ENCODE measurements at regions not wholly inside any gene's neighbourhood (a gene's known extent, or its start where the extent isn't known, plus 50 kb on each side); places are given as distances from the start of the nearest gene placed in this dataset.

- CTCF ChIA-PET = interaction anchor here (1.4 kb wide), 1 partner anchor 310 kb away, joined by 4 read pairs; no protein-coding TSS in a partner anchor
- TF ChIP-seq, protein P1, sequence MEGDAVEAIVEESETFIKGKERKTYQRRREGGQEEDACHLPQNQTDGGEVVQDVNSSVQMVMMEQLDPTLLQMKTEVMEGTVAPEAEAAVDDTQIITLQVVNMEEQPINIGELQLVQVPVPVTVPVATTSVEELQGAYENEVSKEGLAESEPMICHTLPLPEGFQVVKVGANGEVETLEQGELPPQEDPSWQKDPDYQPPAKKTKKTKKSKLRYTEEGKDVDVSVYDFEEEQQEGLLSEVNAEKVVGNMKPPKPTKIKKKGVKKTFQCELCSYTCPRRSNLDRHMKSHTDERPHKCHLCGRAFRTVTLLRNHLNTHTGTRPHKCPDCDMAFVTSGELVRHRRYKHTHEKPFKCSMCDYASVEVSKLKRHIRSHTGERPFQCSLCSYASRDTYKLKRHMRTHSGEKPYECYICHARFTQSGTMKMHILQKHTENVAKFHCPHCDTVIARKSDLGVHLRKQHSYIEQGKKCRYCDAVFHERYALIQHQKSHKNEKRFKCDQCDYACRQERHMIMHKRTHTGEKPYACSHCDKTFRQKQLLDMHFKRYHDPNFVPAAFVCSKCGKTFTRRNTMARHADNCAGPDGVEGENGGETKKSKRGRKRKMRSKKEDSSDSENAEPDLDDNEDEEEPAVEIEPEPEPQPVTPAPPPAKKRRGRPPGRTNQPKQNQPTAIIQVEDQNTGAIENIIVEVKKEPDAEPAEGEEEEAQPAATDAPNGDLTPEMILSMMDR (IDR thresholded peaks at IDR 0.05; ENCODE audit: unreplicated experiment) = no peak
- intact Hi-C loops (cut with micrococcal nuclease) = no loop called here
- POLR2A ChIA-PET = interaction anchor here (0.6 kb wide), 1 partner anchor 44 kb away, joined by 3 read pairs; no protein-coding TSS in a partner anchor
- Mint-ChIP-seq H3K4me3 (ENCODE audit: unreplicated experiment) (no peak overlapping the region), H3K4me1 (ENCODE audit: insufficient read depth, unreplicated experiment) (peaks cover 25% of the 10 kb centered on the region), H3K36me3 (ENCODE audit: insufficient read depth, unreplicated experiment) (no peaks in the 10 kb centered on the region), H3K9me3 (ENCODE audit: unreplicated experiment) (no peaks in the 10 kb centered on the region), H3K27me3 (ENCODE audit: insufficient read depth, unreplicated experiment) (no peaks in the 10 kb centered on the region), H3K27ac (ENCODE audit: low read depth, unreplicated experiment) (no peak overlapping the region)
- no peak for DNase-seq (ENCODE audit: unreplicated experiment)
- BruUV-seq (replicated peaks) = no TSS peak
Measured at GRCh38 chr2:62302631-62303435, 106.9 kb downstream of the B3GNT2 start.

- H3K36me3 Mint-ChIP-seq (ENCODE audit: insufficient read depth, unreplicated experiment) = no peaks in the 10 kb centered on the region
- no peaks in the 10 kb centered on the region for H3K27me3 Mint-ChIP-seq (ENCODE audit: insufficient read depth, unreplicated experiment)
- intact Hi-C loops (cut with micrococcal nuclease) = no loop called here
- DNase-seq (ENCODE audit: unreplicated experiment) = no peak
- CTCF ChIA-PET = interaction anchor here (0.5 to 0.6 kb wide), 2 partner anchors 9 to 303 kb away, joined by 3 read pairs; no protein-coding TSS in a partner anchor
- peaks cover 10% of the 10 kb centered on the region for H3K4me1 Mint-ChIP-seq (ENCODE audit: insufficient read depth, unreplicated experiment)
- no peaks in the 10 kb centered on the region for H3K9me3 Mint-ChIP-seq (ENCODE audit: unreplicated experiment)
- BruUV-seq (replicated peaks) = no TSS peak
- H3K27ac Mint-ChIP-seq (ENCODE audit: low read depth, unreplicated experiment) = no peak overlapping the region
- TF ChIP-seq, protein P1 (IDR thresholded peaks at IDR 0.05; ENCODE audit: unreplicated experiment) = no peak
- POLR2A ChIA-PET = no interaction called here
- H3K4me3 Mint-ChIP-seq (ENCODE audit: unreplicated experiment) = no peak overlapping the region
Measured at GRCh38 chr2:62300925-62301324, 105.0 kb downstream of the B3GNT2 start.

GRCh38 chr2:62297624-62298010 lies 101.7 kb downstream of the B3GNT2 start:
- no peak overlapping the region for H3K27ac Mint-ChIP-seq (ENCODE audit: low read depth, unreplicated experiment)
- CTCF ChIA-PET = interaction anchor here (0.5 to 1.1 kb wide), 3 partner anchors 41 to 304 kb away, joined by 3 to 4 read pairs (median 3); no protein-coding TSS in a partner anchor
- peak; percentile 50 for DNase-seq (ENCODE audit: unreplicated experiment)

More at GRCh38 chr2:62297624-62298010, 101.7 kb downstream of the B3GNT2 start:
- POLR2A ChIA-PET = no interaction called here
- Mint-ChIP-seq H3K4me1 (ENCODE audit: insufficient read depth, unreplicated experiment) (no peaks in the 10 kb centered on the region), H3K36me3 (ENCODE audit: insufficient read depth, unreplicated experiment) (no peaks in the 10 kb centered on the region), H3K4me3 (ENCODE audit: unreplicated experiment) (no peak overlapping the region), H3K9me3 (ENCODE audit: unreplicated experiment) (no peaks in the 10 kb centered on the region), H3K27me3 (ENCODE audit: insufficient read depth, unreplicated experiment) (no peaks in the 10 kb centered on the region)
- TF ChIP-seq, protein P1 (IDR thresholded peaks at IDR 0.05; ENCODE audit: unreplicated experiment) = no peak
- BruUV-seq (replicated peaks) = no TSS peak
- intact Hi-C loops (cut with micrococcal nuclease) = loop anchor here (10.0 kb wide), 2 partner anchors 117 to 303 kb away; no protein-coding TSS in a partner anchor

All from MCF 10A (cell line).